ENCODE measurements at regions not wholly inside any gene's neighbourhood (a gene's known extent, or its start where the extent isn't known, plus 50 kb on each side); places are given as distances from the start of the nearest gene placed in this dataset.
"Not testable (repeated sequence)": the region's sequence is repeated elsewhere in the genome, so short reads cannot be mapped to it uniquely, and the experiment has no call there.

- Histone ChIP-seq H3K9me3 (ENCODE audit: control insufficient read depth, insufficient read depth, low read depth, low read length) (peaks cover 30% of the 10 kb centered on the region), H3K4me3 (ENCODE audit: low read depth, low read length) (no peak overlapping the region), H3K4me1 (ENCODE audit: control insufficient read depth, insufficient read depth, low read length) (0 out of 2 replicates have a peak, but pooled peaks cover 7% of the 10 kb centered on the region), H3K36me3 (ENCODE audit: control insufficient read depth, insufficient read depth, low read length) (no peaks in the 10 kb centered on the region), H3K27ac (ENCODE audit: low read depth, low read length) (no peak overlapping the region), H3K27me3 (ENCODE audit: control insufficient read depth, insufficient read depth, low read length) (no peaks in the 10 kb centered on the region), H3K9ac (ENCODE audit: low read length) (no peak overlapping the region)
Measured at GRCh38 chr6:147944122-147944521, 398.5 kb upstream of the SASH1 start.

GRCh38 chr6:147947521-147947920, 395.1 kb upstream of the SASH1 start:
- Histone ChIP-seq H3K9ac (ENCODE audit: low read length) (no peak overlapping the region), H3K27ac (ENCODE audit: low read depth, low read length) (no peak overlapping the region), H3K36me3 (ENCODE audit: control insufficient read depth, insufficient read depth, low read length) (no peaks in the 10 kb centered on the region), H3K4me1 (ENCODE audit: control insufficient read depth, insufficient read depth, low read length) (no peaks in the 10 kb centered on the region), H3K27me3 (ENCODE audit: control insufficient read depth, insufficient read depth, low read length) (no peaks in the 10 kb centered on the region), H3K4me3 (ENCODE audit: low read depth, low read length) (no peak overlapping the region), H3K9me3 (ENCODE audit: control insufficient read depth, insufficient read depth, low read depth, low read length) (peaks cover 30% of the 10 kb centered on the region)

GRCh38 chr6:147949981-147950622, 392.5 kb upstream of the SASH1 start:
- Histone ChIP-seq H3K9me3 (ENCODE audit: control insufficient read depth, insufficient read depth, low read depth, low read length) (peaks cover 8% of the 10 kb centered on the region), H3K4me3 (ENCODE audit: low read depth, low read length) (no peak overlapping the region), H3K27ac (ENCODE audit: low read depth, low read length) (no peak overlapping the region), H3K4me1 (ENCODE audit: control insufficient read depth, insufficient read depth, low read length) (no peaks in the 10 kb centered on the region), H3K27me3 (ENCODE audit: control insufficient read depth, insufficient read depth, low read length) (no peaks in the 10 kb centered on the region), H3K9ac (ENCODE audit: low read length) (no peak overlapping the region), H3K36me3 (ENCODE audit: control insufficient read depth, insufficient read depth, low read length) (no peaks in the 10 kb centered on the region)

- Histone ChIP-seq H3K4me1 (ENCODE audit: control insufficient read depth, insufficient read depth, low read length) (no peaks in the 10 kb centered on the region), H3K9me3 (ENCODE audit: control insufficient read depth, insufficient read depth, low read depth, low read length) (peaks cover 5% of the 10 kb centered on the region), H3K4me3 (ENCODE audit: low read depth, low read length) (no peak overlapping the region), H3K27ac (ENCODE audit: low read depth, low read length) (no peak overlapping the region), H3K27me3 (ENCODE audit: control insufficient read depth, insufficient read depth, low read length) (no peaks in the 10 kb centered on the region), H3K36me3 (ENCODE audit: control insufficient read depth, insufficient read depth, low read length) (no peaks in the 10 kb centered on the region), H3K9ac (ENCODE audit: low read length) (no peak overlapping the region)
Measured at GRCh38 chr6:147950623-147950987, 392.0 kb upstream of the SASH1 start.

GRCh38 chr6:147951726-147952125, 390.9 kb upstream of the SASH1 start:
- Histone ChIP-seq H3K9me3 (ENCODE audit: control insufficient read depth, insufficient read depth, low read depth, low read length) (no peaks in the 10 kb centered on the region), H3K27ac (ENCODE audit: low read depth, low read length) (no peak overlapping the region), H3K27me3 (ENCODE audit: control insufficient read depth, insufficient read depth, low read length) (no peaks in the 10 kb centered on the region), H3K9ac (ENCODE audit: low read length) (no peak overlapping the region), H3K4me3 (ENCODE audit: low read depth, low read length) (no peak overlapping the region), H3K4me1 (ENCODE audit: control insufficient read depth, insufficient read depth, low read length) (no peaks in the 10 kb centered on the region), H3K36me3 (ENCODE audit: control insufficient read depth, insufficient read depth, low read length) (no peaks in the 10 kb centered on the region)

- Histone ChIP-seq H3K27ac (ENCODE audit: low read depth, low read length) (no peak overlapping the region), H3K36me3 (ENCODE audit: control insufficient read depth, insufficient read depth, low read length) (no peaks in the 10 kb centered on the region), H3K4me1 (ENCODE audit: control insufficient read depth, insufficient read depth, low read length) (no peaks in the 10 kb centered on the region), H3K9ac (ENCODE audit: low read length) (no peak overlapping the region), H3K9me3 (ENCODE audit: control insufficient read depth, insufficient read depth, low read depth, low read length) (no peaks in the 10 kb centered on the region), H3K27me3 (ENCODE audit: control insufficient read depth, insufficient read depth, low read length) (no peaks in the 10 kb centered on the region), H3K4me3 (ENCODE audit: low read depth, low read length) (no peak overlapping the region)
Measured at GRCh38 chr6:147954938-147955337, 387.7 kb upstream of the SASH1 start.

- Histone ChIP-seq H3K9ac (ENCODE audit: low read length) (no peak overlapping the region), H3K36me3 (ENCODE audit: control insufficient read depth, insufficient read depth, low read length) (no peaks in the 10 kb centered on the region), H3K4me3 (ENCODE audit: low read depth, low read length) (no peak overlapping the region), H3K27ac (ENCODE audit: low read depth, low read length) (no peak overlapping the region), H3K9me3 (ENCODE audit: control insufficient read depth, insufficient read depth, low read depth, low read length) (no peaks in the 10 kb centered on the region), H3K4me1 (ENCODE audit: control insufficient read depth, insufficient read depth, low read length) (no peaks in the 10 kb centered on the region), H3K27me3 (ENCODE audit: control insufficient read depth, insufficient read depth, low read length) (no peaks in the 10 kb centered on the region)
Measured at GRCh38 chr6:147958683-147959082, 384.0 kb upstream of the SASH1 start.

GRCh38 chr6:147961481-147962141, 381.0 kb upstream of the SASH1 start:
- Histone ChIP-seq H3K4me1 (ENCODE audit: control insufficient read depth, insufficient read depth, low read length) (no peaks in the 10 kb centered on the region), H3K9ac (ENCODE audit: low read length) (no peak overlapping the region), H3K27me3 (ENCODE audit: control insufficient read depth, insufficient read depth, low read length) (no peaks in the 10 kb centered on the region), H3K4me3 (ENCODE audit: low read depth, low read length) (no peak overlapping the region), H3K27ac (ENCODE audit: low read depth, low read length) (no peak overlapping the region), H3K36me3 (ENCODE audit: control insufficient read depth, insufficient read depth, low read length) (no peaks in the 10 kb centered on the region), H3K9me3 (ENCODE audit: control insufficient read depth, insufficient read depth, low read depth, low read length) (no peaks in the 10 kb centered on the region)

- not testable (repeated sequence) for H3K9ac ChIP-seq (ENCODE audit: low read length); H3K27ac ChIP-seq (ENCODE audit: low read depth, low read length); H3K9me3 ChIP-seq (ENCODE audit: control insufficient read depth, insufficient read depth, low read depth, low read length); H3K4me3 ChIP-seq (ENCODE audit: low read depth, low read length); H3K27me3 ChIP-seq (ENCODE audit: control insufficient read depth, insufficient read depth, low read length); H3K4me1 ChIP-seq (ENCODE audit: control insufficient read depth, insufficient read depth, low read length); H3K36me3 ChIP-seq (ENCODE audit: control insufficient read depth, insufficient read depth, low read length)
Measured at GRCh38 chr6:147965448-147965847, 377.2 kb upstream of the SASH1 start.

- no peaks in the 10 kb centered on the region for H3K9me3 ChIP-seq (ENCODE audit: control insufficient read depth, insufficient read depth, low read depth, low read length)
- no peak overlapping the region for H3K4me3 ChIP-seq (ENCODE audit: low read depth, low read length)
- no peaks in the 10 kb centered on the region for H3K27me3 ChIP-seq (ENCODE audit: control insufficient read depth, insufficient read depth, low read length)
- H3K4me1 ChIP-seq (ENCODE audit: control insufficient read depth, insufficient read depth, low read length) = no peaks in the 10 kb centered on the region; the same call in 1 of the 2 replicates
- no peaks in the 10 kb centered on the region for H3K36me3 ChIP-seq (ENCODE audit: control insufficient read depth, insufficient read depth, low read length)
- no peak overlapping the region for H3K27ac ChIP-seq (ENCODE audit: low read depth, low read length)
- H3K9ac ChIP-seq (ENCODE audit: low read length) = no peak overlapping the region
Measured at GRCh38 chr6:147970970-147971369, 371.7 kb upstream of the SASH1 start.

GRCh38 chr6:147972448-147972847, 370.2 kb upstream of the SASH1 start:
- no peaks in the 10 kb centered on the region for H3K9me3 ChIP-seq (ENCODE audit: control insufficient read depth, insufficient read depth, low read depth, low read length)
- no peaks in the 10 kb centered on the region for H3K36me3 ChIP-seq (ENCODE audit: control insufficient read depth, insufficient read depth, low read length)
- no peak overlapping the region for H3K4me3 ChIP-seq (ENCODE audit: low read depth, low read length)
- no peaks in the 10 kb centered on the region; the same call in 1 of the 2 replicates for H3K4me1 ChIP-seq (ENCODE audit: control insufficient read depth, insufficient read depth, low read length)
- H3K9ac ChIP-seq (ENCODE audit: low read length) = no peak overlapping the region
- H3K27ac ChIP-seq (ENCODE audit: low read depth, low read length) = no peak overlapping the region
- no peaks in the 10 kb centered on the region for H3K27me3 ChIP-seq (ENCODE audit: control insufficient read depth, insufficient read depth, low read length)
